ENCODE measurements at regions not wholly inside any gene's neighbourhood (a gene's known extent, or its start where the extent isn't known, plus 50 kb on each side); places are given as distances from the start of the nearest gene placed in this dataset.

DNA sequence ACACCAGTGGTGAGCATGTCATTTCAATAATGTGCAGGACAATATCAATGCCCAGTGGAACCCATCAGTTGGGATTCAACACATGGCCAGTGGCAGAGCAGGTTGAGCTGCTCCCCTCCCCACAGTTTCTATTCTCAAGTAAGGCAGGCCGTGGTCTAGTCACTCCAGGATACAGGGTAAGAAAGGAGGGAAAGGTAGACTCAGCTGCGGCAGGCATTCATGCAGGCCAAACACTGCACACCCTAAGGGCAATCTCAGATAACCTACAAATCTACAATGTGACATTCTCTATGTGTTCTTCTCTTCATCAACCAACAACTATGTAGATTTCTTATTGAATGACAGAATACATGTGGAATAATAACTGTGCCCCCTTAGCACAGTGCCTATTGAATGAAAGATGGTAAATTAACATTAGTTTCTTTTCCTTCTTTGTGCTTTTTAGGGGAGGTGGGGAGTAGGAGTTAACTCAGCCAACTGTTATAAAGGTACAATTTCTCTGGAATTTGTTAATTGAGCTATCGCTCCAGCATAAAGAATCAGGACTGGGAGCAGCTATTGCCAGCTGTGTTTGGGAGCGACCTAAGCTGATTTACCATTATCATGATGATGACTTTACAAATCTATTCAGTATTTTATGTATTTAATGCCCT is 89.7 kb downstream of the FAM50B start:
- DNase-seq (ENCODE audit: low read depth) = no peak
- H3K4me3 ChIP-seq (ENCODE audit: low read depth, low read length) = no peak overlapping the region
- TF ChIP-seq, protein P1, sequence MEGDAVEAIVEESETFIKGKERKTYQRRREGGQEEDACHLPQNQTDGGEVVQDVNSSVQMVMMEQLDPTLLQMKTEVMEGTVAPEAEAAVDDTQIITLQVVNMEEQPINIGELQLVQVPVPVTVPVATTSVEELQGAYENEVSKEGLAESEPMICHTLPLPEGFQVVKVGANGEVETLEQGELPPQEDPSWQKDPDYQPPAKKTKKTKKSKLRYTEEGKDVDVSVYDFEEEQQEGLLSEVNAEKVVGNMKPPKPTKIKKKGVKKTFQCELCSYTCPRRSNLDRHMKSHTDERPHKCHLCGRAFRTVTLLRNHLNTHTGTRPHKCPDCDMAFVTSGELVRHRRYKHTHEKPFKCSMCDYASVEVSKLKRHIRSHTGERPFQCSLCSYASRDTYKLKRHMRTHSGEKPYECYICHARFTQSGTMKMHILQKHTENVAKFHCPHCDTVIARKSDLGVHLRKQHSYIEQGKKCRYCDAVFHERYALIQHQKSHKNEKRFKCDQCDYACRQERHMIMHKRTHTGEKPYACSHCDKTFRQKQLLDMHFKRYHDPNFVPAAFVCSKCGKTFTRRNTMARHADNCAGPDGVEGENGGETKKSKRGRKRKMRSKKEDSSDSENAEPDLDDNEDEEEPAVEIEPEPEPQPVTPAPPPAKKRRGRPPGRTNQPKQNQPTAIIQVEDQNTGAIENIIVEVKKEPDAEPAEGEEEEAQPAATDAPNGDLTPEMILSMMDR (IDR thresholded peaks at IDR 0.05; ENCODE audit: insufficient read depth, low read length) = no peak

DNA sequence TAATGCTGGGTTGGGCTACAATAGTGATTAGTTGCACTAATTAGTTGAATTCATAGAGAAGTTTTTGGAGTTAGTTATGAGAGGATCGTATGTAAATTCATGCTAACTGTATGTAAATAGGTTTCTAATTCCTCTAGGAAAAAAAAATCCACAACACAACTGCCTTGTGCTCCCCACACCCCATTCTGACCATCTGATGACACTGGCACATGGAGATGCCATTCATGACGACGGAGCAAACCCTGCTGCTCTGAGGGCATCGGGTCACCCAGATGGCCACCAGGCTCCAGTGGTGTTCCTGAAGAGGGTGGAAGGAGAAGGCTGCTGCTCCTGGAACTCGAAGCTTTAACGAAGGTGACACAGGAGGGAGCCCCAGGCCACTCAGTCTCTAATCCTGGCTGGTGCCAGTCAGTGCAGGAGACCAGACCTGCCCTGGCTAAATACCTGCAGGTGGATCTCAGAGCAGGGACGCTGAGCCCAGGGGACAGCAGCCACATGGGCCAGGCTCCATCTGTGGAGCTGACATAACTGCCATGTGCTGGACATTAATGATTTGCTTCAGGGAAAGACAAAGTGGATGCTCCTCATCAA is 90.3 kb downstream of the FAM50B start:
- no peak for DNase-seq (ENCODE audit: low read depth)
- no peak overlapping the region for H3K4me3 ChIP-seq (ENCODE audit: low read depth, low read length)
- TF ChIP-seq, protein P1 (IDR thresholded peaks at IDR 0.05; ENCODE audit: insufficient read depth, low read length) = no peak

DNA sequence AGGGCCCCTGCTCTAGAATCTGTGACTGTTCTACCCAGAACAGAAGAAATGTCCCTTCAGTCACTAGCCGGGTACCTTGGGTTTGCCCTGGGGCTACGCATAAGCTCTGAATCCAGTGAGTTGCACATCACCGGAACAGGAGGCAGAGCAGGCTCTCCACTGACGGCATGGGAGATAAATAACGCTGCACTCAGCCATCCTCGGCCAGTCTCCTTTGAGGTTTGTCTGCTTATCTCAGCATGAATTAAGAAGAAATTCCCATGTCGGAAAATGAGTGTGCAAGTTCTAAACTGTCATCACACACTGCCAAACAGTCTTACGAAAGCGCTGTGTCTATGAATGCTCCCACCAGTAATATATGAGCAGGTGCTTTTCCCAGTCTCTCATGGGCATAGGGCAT is 90.8 kb downstream of the FAM50B start:
- peak; percentile 61 for DNase-seq (ENCODE audit: low read depth)
- H3K4me3 ChIP-seq (ENCODE audit: low read depth, low read length) = no peak overlapping the region
- TF ChIP-seq, protein P1 (IDR thresholded peaks at IDR 0.05; ENCODE audit: insufficient read depth, low read length) = no peak

DNA sequence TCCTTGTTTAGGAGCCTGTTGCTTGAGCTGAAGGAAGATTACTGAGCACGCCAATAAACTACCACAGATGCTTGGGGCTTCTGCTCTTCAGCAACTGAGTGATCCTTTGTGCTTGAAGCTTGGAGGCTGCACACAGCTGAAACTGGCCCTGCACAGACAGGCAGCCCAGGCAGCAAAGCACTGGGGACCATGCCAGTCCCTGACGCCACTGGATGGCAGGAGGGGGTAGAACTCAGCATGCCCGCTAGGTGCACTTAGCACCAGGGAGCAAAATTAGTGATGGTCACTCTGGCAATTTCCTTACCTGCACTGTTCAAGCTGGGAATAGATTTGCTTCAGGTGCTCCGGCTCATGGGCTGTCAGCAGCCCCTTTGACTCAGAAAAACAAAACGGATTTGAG is 91.5 kb downstream of the FAM50B start:
- no peak overlapping the region for H3K4me3 ChIP-seq (ENCODE audit: low read depth, low read length)
- DNase-seq (ENCODE audit: low read depth) = no peak
- TF ChIP-seq, protein P1 (IDR thresholded peaks at IDR 0.05; ENCODE audit: insufficient read depth, low read length) = no peak

DNA sequence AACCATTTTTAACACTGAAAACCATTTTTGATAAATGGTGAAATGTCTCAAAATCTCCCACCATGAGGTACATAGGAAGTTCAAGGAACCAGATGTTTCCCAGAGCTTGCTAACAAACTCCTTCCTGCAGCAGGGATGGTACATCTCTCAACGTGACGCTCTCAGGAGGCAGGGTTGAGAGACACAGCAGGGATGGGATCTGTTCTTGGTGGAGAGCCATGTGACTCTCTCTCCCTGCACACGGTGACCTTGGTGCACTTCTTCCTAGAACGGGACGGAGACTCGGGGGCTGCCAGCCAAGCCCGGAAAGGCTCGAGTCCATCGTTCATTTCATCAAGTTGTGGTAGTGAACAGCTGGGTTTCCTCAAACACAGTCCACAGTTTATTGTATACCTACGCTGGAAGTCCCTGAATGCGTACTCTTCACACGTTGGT is 94.2 kb downstream of the FAM50B start:
- H3K4me3 ChIP-seq (ENCODE audit: low read depth, low read length) = no peak overlapping the region
- DNase-seq (ENCODE audit: low read depth) = peak; percentile 39
- TF ChIP-seq, protein P1 (IDR thresholded peaks at IDR 0.05; ENCODE audit: insufficient read depth, low read length) = no peak

DNA sequence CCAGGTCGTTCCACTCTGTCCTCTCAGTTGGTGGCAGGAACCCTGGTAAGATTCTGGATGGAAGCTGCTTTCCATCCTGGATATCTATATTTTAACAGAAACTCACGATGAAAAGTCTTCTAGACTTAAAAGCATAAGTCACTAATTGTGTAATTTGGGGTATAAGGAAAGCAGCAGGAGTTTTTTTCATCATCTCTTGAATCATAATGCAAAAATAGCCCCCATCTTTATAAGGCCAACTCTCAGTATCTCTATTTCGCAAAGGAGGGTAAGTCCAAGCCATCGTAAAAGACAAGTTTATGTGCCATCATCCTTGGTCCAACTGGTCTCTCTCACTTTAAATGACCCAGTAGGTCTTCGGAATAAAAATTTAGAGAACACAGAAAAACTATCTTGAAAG is 95.1 kb downstream of the FAM50B start:
- DNase-seq (ENCODE audit: low read depth) = no peak
- H3K4me3 ChIP-seq (ENCODE audit: low read depth, low read length) = no peak overlapping the region
- TF ChIP-seq, protein P1 (IDR thresholded peaks at IDR 0.05; ENCODE audit: insufficient read depth, low read length) = no peak
